OCI-LY7 (cell line): ENCODE measurements at regions not wholly inside any gene's neighbourhood (a gene's known extent, or its start where the extent isn't known, plus 50 kb on each side); places are given as distances from the start of the nearest gene placed in this dataset.
A peak's percentile ranks its signal among the peaks of the same experiment; 100 is the strongest.

Experiments used
- BruUV-seq: library from RNA; stranded (reverse); fragments of 400-500 nt; replicated peaks from 2 replicates; lab custom pipeline; 2021; lab: Mats Ljungman, UMichigan
- CTCF ChIA-PET: fragments of 300-600 bp; sonication (Branson Sonifier 250); formaldehyde crosslinking; loops from one replicate; lab custom pipeline; 2022; ENCODE audit warnings: antibody characterized with exemption; ENCODE audit not compliant: unreplicated experiment; lab: Charles Lee
- POLR2A ChIA-PET: fragments of 300-600 bp; sonication (Branson Sonifier 250); formaldehyde crosslinking; loops from one replicate; lab custom pipeline; 2022; ENCODE audit warnings: antibody characterized with exemption; lab: Charles Lee
- DNase-seq: peaks from one replicate; pipeline ENCODE4 v3.0.0-alpha.2; 2015; ENCODE audit warnings: low spot score
- H2AFZ ChIP-seq: fragments of 200-600 bp; sonication (generic), shearing (Covaris generic); 2 replicates; pipeline ENCODE4 v1.6.1; 2014; ENCODE audit warnings: mild to moderate bottlenecking, antibody characterized with exemption, low read length, moderate library complexity
- H3K27ac ChIP-seq: fragments of 200-600 bp; sonication (generic); 2 replicates; pipeline ENCODE4 v1.5.1; 2014; ENCODE audit warnings: mixed run types, low read depth, mild to moderate bottlenecking, moderate library complexity, low read length, inconsistent platforms; ENCODE audit not compliant: poor library complexity, severe bottlenecking
- H3K36me3 ChIP-seq: fragments of 200-600 bp; sonication (generic); 2 replicates; pipeline ENCODE4 v1.6.1; 2014; ENCODE audit warnings: mild to moderate bottlenecking, antibody characterized with exemption, low read length, moderate library complexity, mixed read lengths; ENCODE audit not compliant: insufficient read depth
- H3K4me1 ChIP-seq: fragments of 200-600 bp; sonication (generic); 2 replicates; pipeline ENCODE4 v1.5.1; 2014; ENCODE audit warnings: mild to moderate bottlenecking, low read length; ENCODE audit not compliant: insufficient read depth, poor library complexity, severe bottlenecking
- H3K4me2 ChIP-seq: fragments of 200-600 bp; sonication (generic); 2 replicates; pipeline ENCODE4 v1.6.1; 2014; ENCODE audit warnings: mild to moderate bottlenecking, low read length
- H3K4me3 ChIP-seq: fragments of 200-600 bp; sonication (generic); 2 replicates; pipeline ENCODE4 v1.5.1; 2014; ENCODE audit warnings: mild to moderate bottlenecking, low read depth, low read length; ENCODE audit not compliant: poor library complexity, severe bottlenecking
- H3K79me2 ChIP-seq: fragments of 200-600 bp; sonication (generic); 2 replicates; pipeline ENCODE4 v1.6.1; 2016; ENCODE audit warnings: low read depth, mild to moderate bottlenecking, low read length, moderate library complexity, mixed read lengths; ENCODE audit not compliant: insufficient read depth
- H3K9me2 ChIP-seq: fragments of 200-600 bp; sonication (generic); 2 replicates; pipeline ENCODE4 v1.6.1; 2016; ENCODE audit warnings: mild to moderate bottlenecking, low read length, mixed read lengths; ENCODE audit not compliant: insufficient read depth
- H3K9me3 ChIP-seq: fragments of 200-600 bp; sonication (generic); 2 replicates; pipeline ENCODE4 v1.6.1; 2014; ENCODE audit warnings: mild to moderate bottlenecking, mixed run types, low read length, mixed read lengths
- H4K20me1 ChIP-seq: fragments of 200-600 bp; sonication (generic); 2 replicates; pipeline ENCODE4 v1.6.1; 2014; ENCODE audit warnings: mild to moderate bottlenecking, antibody characterized with exemption, low read length, moderate library complexity, mixed read lengths; ENCODE audit not compliant: insufficient read depth
- EZH2phosphoT487 ChIP-seq: fragments of 200-600 bp; sonication (generic); IDR thresholded peaks from 2 replicates; pipeline ENCODE4 v1.6.1; 2018; ENCODE audit warnings: low read depth, borderline replicate concordance, mild to moderate bottlenecking, mixed run types, antibody characterized with exemption, low read length, moderate library complexity, mixed read lengths
- intact Hi-C: fragments of 100-400 bp; cut with micrococcal nuclease; formaldehyde crosslinking; loops from one replicate; pipeline ENCODE4 v1.10.0; 2022; ENCODE audit not compliant: unreplicated experiment
- TF ChIP-seq, protein P1 (sequence below): fragments of 200-600 bp; sonication (generic); conservative IDR thresholded peaks from 2 replicates; pipeline ENCODE4 v1.5.1; 2014; ENCODE audit warnings: mild to moderate bottlenecking, antibody characterized with exemption, low read length, moderate library complexity, mixed read lengths

DNA sequence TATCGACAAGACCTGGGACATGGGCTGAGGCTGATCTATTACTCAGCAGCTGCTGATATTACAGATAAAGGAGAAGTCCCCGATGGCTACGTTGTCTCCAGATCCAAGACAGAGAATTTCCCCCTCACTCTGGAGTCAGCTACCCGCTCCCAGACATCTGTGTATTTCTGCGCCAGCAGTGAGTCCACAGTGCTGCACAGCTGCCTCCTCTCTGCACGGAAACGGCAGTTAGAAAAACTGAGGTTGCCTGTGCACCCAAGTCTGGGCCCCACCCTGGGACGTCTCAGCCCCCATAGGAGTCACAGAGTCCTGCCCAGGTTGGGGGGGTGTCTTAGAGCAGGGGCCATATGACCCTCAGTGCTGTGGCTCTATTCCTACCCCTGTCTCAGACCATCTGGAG, 167.4 kb upstream of the PRSS58 start:
- Histone ChIP-seq H4K20me1 (no peaks in the 10 kb centered on the region), H3K36me3 (no peaks in the 10 kb centered on the region), H3K9me2 (no peaks in the 10 kb centered on the region), H3K27ac (no peak overlapping the region), H3K4me1 (no peaks in the 10 kb centered on the region), H3K4me3 (no peak overlapping the region), H3K9me3 (no peaks in the 10 kb centered on the region), H3K4me2 (no peak overlapping the region), H3K79me2 (no peaks in the 10 kb centered on the region), H2AFZ (no peak overlapping the region)
- TF ChIP-seq EZH2phosphoT487, result no peak
- TF ChIP-seq, protein P1, sequence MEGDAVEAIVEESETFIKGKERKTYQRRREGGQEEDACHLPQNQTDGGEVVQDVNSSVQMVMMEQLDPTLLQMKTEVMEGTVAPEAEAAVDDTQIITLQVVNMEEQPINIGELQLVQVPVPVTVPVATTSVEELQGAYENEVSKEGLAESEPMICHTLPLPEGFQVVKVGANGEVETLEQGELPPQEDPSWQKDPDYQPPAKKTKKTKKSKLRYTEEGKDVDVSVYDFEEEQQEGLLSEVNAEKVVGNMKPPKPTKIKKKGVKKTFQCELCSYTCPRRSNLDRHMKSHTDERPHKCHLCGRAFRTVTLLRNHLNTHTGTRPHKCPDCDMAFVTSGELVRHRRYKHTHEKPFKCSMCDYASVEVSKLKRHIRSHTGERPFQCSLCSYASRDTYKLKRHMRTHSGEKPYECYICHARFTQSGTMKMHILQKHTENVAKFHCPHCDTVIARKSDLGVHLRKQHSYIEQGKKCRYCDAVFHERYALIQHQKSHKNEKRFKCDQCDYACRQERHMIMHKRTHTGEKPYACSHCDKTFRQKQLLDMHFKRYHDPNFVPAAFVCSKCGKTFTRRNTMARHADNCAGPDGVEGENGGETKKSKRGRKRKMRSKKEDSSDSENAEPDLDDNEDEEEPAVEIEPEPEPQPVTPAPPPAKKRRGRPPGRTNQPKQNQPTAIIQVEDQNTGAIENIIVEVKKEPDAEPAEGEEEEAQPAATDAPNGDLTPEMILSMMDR, result no peak
- intact Hi-C loops, result no loop called here
- no TSS peak for BruUV-seq
- ChIA-PET CTCF (no interaction called here), POLR2A (no interaction called here)
- DNase-seq, result no peak

DNA sequence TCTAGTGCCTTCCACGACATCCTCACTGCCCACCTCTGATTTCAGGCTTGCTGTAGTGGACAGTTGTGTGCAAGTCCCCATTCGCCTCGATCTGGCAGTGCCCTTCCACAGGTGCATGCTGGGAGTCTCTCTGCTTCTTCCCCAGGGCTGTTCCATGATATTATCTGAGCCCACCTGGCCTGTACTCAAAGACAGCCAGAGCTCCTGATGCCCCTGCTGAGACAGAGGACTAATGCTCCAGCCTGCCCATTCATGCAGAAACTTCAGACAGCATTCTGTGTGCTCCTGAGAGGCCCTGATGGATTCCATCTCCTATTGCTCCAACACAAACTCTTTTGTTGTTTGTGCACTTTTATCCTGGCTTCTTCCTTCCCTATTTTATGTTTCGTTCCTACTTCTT, 164.8 kb upstream of the PRSS58 start:
- Histone ChIP-seq H3K4me3 (no peak overlapping the region), H3K4me1 (no peaks in the 10 kb centered on the region), H3K4me2 (no peak overlapping the region), H2AFZ (peak overlapping the region; percentile 31; the same call in 1 of the 2 replicates), H3K79me2 (no peaks in the 10 kb centered on the region), H3K9me2 (no peaks in the 10 kb centered on the region), H3K27ac (no peak overlapping the region), H4K20me1 (no peaks in the 10 kb centered on the region), H3K36me3 (no peaks in the 10 kb centered on the region), H3K9me3 (no peaks in the 10 kb centered on the region)
- no peak for DNase-seq
- BruUV-seq, result no TSS peak
- ChIA-PET POLR2A (interaction anchor here (0.9 kb wide), 1 partner anchor 118 kb away, joined by 3 read pairs; no protein-coding TSS in a partner anchor), CTCF (interaction anchor here (0.6 kb wide), 1 partner anchor 15 kb away, joined by 3 read pairs; no protein-coding TSS in a partner anchor)
- TF ChIP-seq, protein P1, result no peak
- no peak for TF ChIP-seq EZH2phosphoT487
- intact Hi-C loops, result no loop called here

DNA sequence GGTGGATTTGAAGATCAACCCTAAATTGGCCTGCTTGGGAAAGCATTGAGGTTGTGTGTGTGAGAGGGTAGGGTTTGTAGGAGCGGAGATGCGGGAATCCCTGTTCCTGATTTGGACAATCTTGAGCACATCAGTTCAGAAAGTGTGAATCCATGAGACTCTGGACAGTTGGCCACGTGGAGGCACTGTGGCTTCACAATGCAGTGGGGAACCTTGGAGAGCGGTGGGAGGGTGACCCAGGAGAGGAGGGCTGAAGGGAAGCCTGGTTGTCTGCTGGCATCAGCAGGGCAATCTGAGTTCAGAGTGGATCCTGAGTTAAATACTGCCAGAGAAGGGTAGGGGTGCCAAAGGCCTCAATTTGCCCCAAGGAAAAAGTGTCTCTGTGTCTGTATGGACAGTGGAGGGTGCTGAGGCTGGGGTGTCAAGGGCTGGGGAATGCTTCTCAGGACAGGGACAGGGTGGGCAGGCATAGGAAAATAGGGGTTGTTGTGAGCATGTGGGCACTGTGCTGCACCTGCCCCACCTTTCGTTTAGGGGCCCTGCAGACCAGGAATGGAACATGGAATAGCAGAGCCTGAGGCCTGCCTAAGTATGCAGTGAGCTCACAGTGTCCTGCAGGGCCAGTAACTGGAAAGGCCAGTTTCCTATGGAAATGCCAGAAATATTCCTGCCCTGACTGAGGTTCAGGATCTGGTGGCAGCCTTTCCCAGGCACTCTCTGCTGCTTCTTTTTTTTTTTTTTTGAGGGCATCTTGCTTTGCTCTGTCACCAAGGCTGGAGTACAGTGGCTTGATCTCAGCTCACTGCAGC, 162.9 kb upstream of the PRSS58 start:
- no TSS peak for BruUV-seq
- no peak for TF ChIP-seq EZH2phosphoT487
- TF ChIP-seq, protein P1, result peak; percentile 59
- no peak for DNase-seq
- H3K4me2 ChIP-seq, result no peak overlapping the region
- H3K9me2 ChIP-seq, result no peaks in the 10 kb centered on the region
- no peak overlapping the region for H3K4me3 ChIP-seq
- H3K4me1 ChIP-seq, result no peaks in the 10 kb centered on the region
- ChIA-PET POLR2A (interaction anchor here (1.1 kb wide), 1 partner anchor 14 kb away, joined by 3 read pairs; no protein-coding TSS in a partner anchor), CTCF (no interaction called here)
- no peak overlapping the region for H3K27ac ChIP-seq
- H3K36me3 ChIP-seq, result no peaks in the 10 kb centered on the region
- H3K9me3 ChIP-seq, result no peaks in the 10 kb centered on the region
- intact Hi-C loops, result no loop called here
- H4K20me1 ChIP-seq, result no peaks in the 10 kb centered on the region
- H3K79me2 ChIP-seq, result no peaks in the 10 kb centered on the region
- no peak overlapping the region for H2AFZ ChIP-seq
